Stomach smooth muscle (tissue), 2 donors: ENCODE measurements at regions not wholly inside any gene's neighbourhood (a gene's known extent, or its start where the extent isn't known, plus 50 kb on each side); places are given as distances from the start of the nearest gene placed in this dataset.

Experiments used
- H3K27ac ChIP-seq: one replicate; pipeline ENCODE4 v1.7.0; 2013; ENCODE audit warnings: mild to moderate bottlenecking, low read length, inconsistent platforms
- H3K27me3 ChIP-seq, 2 donors: one replicate each; pipeline ENCODE4 v1.7.0; 2013; ENCODE audit warnings: low read length in 2 of 2; ENCODE audit not compliant: insufficient read depth in 2 of 2, control insufficient read depth in 1 of 2
- H3K36me3 ChIP-seq, 2 donors: one replicate each; pipeline ENCODE4 v1.7.0; 2013; ENCODE audit warnings: low read length in 2 of 2; ENCODE audit not compliant: control insufficient read depth in 2 of 2, insufficient read depth in 2 of 2
- H3K4me1 ChIP-seq: one replicate; pipeline ENCODE4 v1.7.0; 2013; ENCODE audit warnings: low read length; ENCODE audit not compliant: control insufficient read depth, insufficient read depth
- H3K4me3 ChIP-seq, 2 donors: one replicate each; pipeline ENCODE4 v1.7.0; 2013; ENCODE audit warnings: low read length in 2 of 2
- H3K9ac ChIP-seq, 2 donors: one replicate each; pipeline ENCODE4 v1.7.0; 2013; ENCODE audit warnings: low read length in 2 of 2, mild to moderate bottlenecking in 1 of 2
- H3K9me3 ChIP-seq, 2 donors: one replicate each; pipeline ENCODE4 v1.7.0; 2013; ENCODE audit warnings: low read length in 2 of 2; ENCODE audit not compliant: control insufficient read depth in 2 of 2
- donor health status: healthy.
- donor health status: Pancreatic carcinoma.

DNA sequence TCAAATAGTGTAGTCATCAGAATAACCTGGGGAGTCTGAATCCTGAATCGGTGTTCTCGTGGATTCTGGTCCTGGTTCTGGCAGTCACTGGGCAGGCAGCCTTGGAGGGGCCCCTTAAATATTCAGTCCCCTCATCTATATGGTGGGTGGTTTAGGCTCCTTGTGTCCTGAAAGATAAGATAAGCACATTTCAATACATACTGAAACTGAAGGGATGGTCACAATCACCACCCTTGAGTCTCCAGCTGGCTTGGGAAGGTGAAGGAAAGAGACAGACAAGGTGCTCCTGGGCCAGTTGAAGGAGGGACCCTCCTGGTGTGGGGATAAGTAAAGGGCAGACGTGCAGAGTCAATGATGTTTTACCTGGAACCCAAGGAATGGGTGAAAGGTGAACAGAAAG is 146.7 kb downstream of the CXCL12 start:
- H3K27me3 ChIP-seq = no peaks in the 10 kb centered on the region
- no peaks in the 10 kb centered on the region for H3K36me3 ChIP-seq
- H3K27ac ChIP-seq = no peak overlapping the region
- H3K4me3 ChIP-seq = no peak overlapping the region
- H3K9ac ChIP-seq = no peak overlapping the region
- H3K9me3 ChIP-seq = no peaks in the 10 kb centered on the region
- H3K4me1 ChIP-seq = peaks cover 5% of the 10 kb centered on the region

DNA sequence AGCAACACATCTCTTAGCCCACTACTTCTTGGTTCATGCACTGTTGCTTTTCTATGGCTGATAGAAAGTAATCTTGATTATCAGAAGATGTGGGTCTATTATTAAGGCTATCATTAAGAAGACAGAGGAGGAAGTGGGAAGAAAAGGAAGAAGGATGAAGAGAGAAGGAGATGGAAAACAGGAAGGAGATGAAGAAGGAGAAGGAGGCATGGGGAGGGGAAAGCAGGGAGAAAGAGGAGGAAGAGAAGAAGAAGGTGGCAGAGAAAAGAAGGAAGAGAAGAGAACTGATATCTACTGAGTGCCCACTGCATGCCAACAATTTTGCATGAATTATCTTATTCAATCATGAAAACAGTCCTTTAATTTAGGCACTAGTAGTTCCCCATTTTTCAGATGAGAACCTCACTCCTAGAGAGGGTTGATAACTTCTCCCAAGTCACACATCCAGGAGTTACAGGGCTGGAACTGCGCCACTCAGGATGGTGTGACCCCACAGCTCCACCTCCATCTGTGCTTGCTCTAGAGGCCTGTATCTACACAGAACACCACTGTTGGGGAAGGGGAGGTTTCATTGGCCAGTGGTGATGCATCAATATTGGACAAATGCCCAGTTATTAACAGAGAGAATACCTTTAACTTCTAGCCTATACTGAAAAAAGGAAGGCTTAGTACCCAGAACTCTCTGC is 147.4 kb downstream of the CXCL12 start:
- H3K4me1 ChIP-seq = peaks cover 5% of the 10 kb centered on the region
- H3K27me3 ChIP-seq = no peaks in the 10 kb centered on the region

DNA sequence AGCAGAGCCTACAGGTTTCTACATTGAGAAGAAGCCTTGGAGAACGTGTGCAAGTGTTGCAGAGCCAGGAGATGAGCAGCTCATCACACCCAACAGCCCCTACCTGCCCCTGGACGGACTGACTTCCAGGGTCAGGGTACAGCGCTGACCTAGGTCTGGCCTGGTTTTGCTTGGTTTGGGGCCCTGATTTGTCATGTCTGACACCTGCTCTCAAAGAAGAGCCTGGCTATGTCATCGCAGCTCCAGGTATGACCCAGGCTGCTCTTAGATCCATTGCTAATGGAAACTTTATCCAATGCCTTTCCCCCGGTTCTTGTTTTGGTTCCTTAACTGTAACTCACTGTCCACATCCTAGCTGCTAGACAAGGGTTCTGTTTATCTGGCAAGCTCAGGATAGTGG is 149.5 kb downstream of the CXCL12 start:
- Histone ChIP-seq H3K4me3 (no peak overlapping the region), H3K27ac (no peak overlapping the region), H3K36me3 (no peaks in the 10 kb centered on the region), H3K9ac (no peak overlapping the region), H3K9me3 (no peaks in the 10 kb centered on the region), H3K27me3 (no peaks in the 10 kb centered on the region), H3K4me1 (peaks cover 5% of the 10 kb centered on the region)

More for the DNA sequence above, 147.4 kb downstream of the CXCL12 start:
- Histone ChIP-seq H3K36me3 (no peaks in the 10 kb centered on the region), H3K9me3 (no peaks in the 10 kb centered on the region), H3K4me3 (no peak overlapping the region), H3K27ac (no peak overlapping the region), H3K9ac (no peak overlapping the region)

DNA sequence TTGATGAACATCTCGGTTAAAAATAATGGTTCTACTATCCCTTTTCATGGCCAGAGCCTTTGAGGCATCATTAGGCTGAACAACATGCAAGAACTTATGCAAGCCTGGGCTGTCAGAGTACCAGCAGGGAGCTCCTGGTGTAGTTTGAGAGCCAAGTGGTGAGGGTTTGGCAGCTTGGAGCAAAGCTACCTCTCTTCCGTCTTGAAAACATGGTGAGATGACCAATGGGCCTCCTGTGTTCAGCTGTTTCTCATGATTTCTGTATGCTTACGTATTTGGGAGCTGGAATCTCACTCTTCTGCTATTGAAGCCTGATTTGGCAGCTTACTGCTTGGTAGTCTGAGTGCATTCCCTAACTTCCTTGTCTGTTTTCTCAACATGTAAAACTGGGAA is 150.4 kb downstream of the CXCL12 start:
- Histone ChIP-seq H3K27ac (no peak overlapping the region), H3K9me3 (no peaks in the 10 kb centered on the region), H3K36me3 (no peaks in the 10 kb centered on the region), H3K9ac (no peak overlapping the region), H3K4me3 (no peak overlapping the region), H3K27me3 (no peaks in the 10 kb centered on the region), H3K4me1 (peaks cover 5% of the 10 kb centered on the region)

- H3K27ac ChIP-seq = no peak overlapping the region
These were observed 151.1 kb downstream of the CXCL12 start for GRCh38 chr10:44233561-44234482.

DNA sequence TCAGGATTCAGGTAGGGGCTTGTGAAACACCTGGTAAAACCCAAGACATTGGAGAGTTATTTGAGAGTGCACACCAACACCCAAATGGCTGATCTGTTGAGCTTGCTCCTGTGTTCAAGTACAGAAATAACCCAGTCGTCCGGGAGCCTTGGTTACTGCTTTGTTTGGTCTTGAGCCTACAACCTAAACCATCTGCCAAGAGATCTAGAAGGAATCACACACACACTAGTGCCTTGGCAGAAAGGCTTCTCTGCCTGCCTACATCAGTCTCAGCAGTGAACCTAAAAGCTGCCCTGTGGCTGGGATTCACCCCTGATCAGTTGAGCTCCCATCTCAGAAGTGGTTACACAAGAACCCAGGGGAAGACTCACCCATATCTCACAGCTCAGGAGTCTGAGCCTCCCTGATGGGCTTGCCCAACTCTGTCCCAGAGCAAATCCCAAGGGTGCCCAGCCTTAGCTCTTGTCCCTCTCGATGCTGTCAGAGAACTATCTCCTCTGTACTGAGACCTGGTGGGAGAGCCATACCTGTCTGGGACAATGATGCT is 167.6 kb downstream of the CXCL12 start:
- H3K9ac ChIP-seq = no peak overlapping the region
- no peak overlapping the region for H3K4me3 ChIP-seq
- H3K9me3 ChIP-seq = peaks cover 0 to 3% of the 10 kb centered on the region in 2 donors
- H3K27me3 ChIP-seq = no peaks in the 10 kb centered on the region
- no peak overlapping the region for H3K27ac ChIP-seq
- H3K36me3 ChIP-seq = no peaks in the 10 kb centered on the region
- H3K4me1 ChIP-seq = no peaks in the 10 kb centered on the region

More at GRCh38 chr10:44233561-44234482, 151.1 kb downstream of the CXCL12 start:
- Histone ChIP-seq H3K9ac (no peak overlapping the region), H3K27me3 (no peaks in the 10 kb centered on the region), H3K36me3 (no peaks in the 10 kb centered on the region), H3K9me3 (no peaks in the 10 kb centered on the region), H3K4me1 (peaks cover 5% of the 10 kb centered on the region), H3K4me3 (no peak overlapping the region)

GRCh38 chr10:44216073-44216472 is 168.8 kb downstream of the CXCL12 start:
- no peaks in the 10 kb centered on the region for H3K36me3 ChIP-seq
- no peak overlapping the region for H3K27ac ChIP-seq

DNA sequence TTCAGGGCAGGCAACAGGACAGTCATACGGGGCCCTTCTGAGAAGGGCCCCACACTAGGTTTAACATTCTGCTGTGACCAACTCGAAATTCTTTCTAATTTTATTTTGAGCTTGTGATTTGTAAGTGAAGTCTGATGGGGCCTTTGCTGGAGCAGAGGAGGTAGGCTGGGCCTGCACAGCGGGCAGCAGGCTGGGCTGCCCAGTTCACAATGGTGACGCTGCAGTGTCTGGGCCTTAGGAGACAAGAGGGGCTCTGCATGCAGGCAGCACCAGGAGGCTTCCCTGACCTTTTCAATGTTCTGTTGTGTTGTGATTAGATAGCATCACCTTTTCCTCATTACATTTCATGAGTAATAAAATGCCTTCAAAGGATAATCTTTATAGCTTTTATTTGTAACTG is 175.1 kb downstream of the CXCL12 start:
- no peak overlapping the region for H3K9ac ChIP-seq
- no peak overlapping the region for H3K27ac ChIP-seq
- H3K36me3 ChIP-seq = no peaks in the 10 kb centered on the region
- no peaks in the 10 kb centered on the region for H3K9me3 ChIP-seq
- H3K4me1 ChIP-seq = no peaks in the 10 kb centered on the region
- no peaks in the 10 kb centered on the region for H3K27me3 ChIP-seq
- no peak overlapping the region for H3K4me3 ChIP-seq

More at GRCh38 chr10:44216073-44216472, 168.8 kb downstream of the CXCL12 start:
- Histone ChIP-seq H3K4me1 (no peaks in the 10 kb centered on the region), H3K4me3 (no peak overlapping the region), H3K27me3 (no peaks in the 10 kb centered on the region), H3K9me3 (peaks cover 0 to 3% of the 10 kb centered on the region in 2 donors), H3K9ac (no peak overlapping the region)

- Histone ChIP-seq H3K4me1 (no peaks in the 10 kb centered on the region), H3K9me3 (no peaks in the 10 kb centered on the region), H3K4me3 (no peak overlapping the region), H3K27ac (no peak overlapping the region), H3K9ac (no peak overlapping the region), H3K36me3 (no peaks in the 10 kb centered on the region), H3K27me3 (no peaks in the 10 kb centered on the region)
These were observed 177.7 kb downstream of the CXCL12 start for GRCh38 chr10:44207160-44207559.

- Histone ChIP-seq H3K9me3 (no peaks in the 10 kb centered on the region), H3K9ac (no peak overlapping the region), H3K36me3 (no peaks in the 10 kb centered on the region), H3K27ac (no peak overlapping the region), H3K4me3 (no peak overlapping the region), H3K4me1 (no peaks in the 10 kb centered on the region), H3K27me3 (no peaks in the 10 kb centered on the region)
These were observed 178.6 kb downstream of the CXCL12 start for GRCh38 chr10:44206127-44206818.
